CD4-positive, alpha-beta T cell treated with Interleukin-4 for 4 hours (primary cell): ENCODE measurements at regions not wholly inside any gene's neighbourhood (a gene's known extent, or its start where the extent isn't known, plus 50 kb on each side); places are given as distances from the start of the nearest gene placed in this dataset.

Source experiments
- DNase-seq: peaks from one replicate; pipeline ENCODE4 v3.0.0-alpha.2; 2020

GRCh38 chr1:209391792-209392191 lies 191.7 kb upstream of the CAMK1G start:
- DNase-seq, result no peak

GRCh38 chr1:209395169-209395568 lies 188.3 kb upstream of the CAMK1G start:
- no peak for DNase-seq

GRCh38 chr1:209397371-209397770 lies 186.1 kb upstream of the CAMK1G start:
- no peak for DNase-seq

- DNase-seq, result no peak
Measured at GRCh38 chr1:209397910-209398309, 185.6 kb upstream of the CAMK1G start.

GRCh38 chr1:209398313-209398991 lies 185.1 kb upstream of the CAMK1G start:
- no peak for DNase-seq

GRCh38 chr1:209399800-209400199 lies 183.7 kb upstream of the CAMK1G start:
- no peak for DNase-seq

- no peak for DNase-seq
Measured at GRCh38 chr1:209400351-209401220, 182.9 kb upstream of the CAMK1G start.

GRCh38 chr1:209402697-209403096 lies 180.8 kb upstream of the CAMK1G start:
- DNase-seq, result no peak

- no peak for DNase-seq
Measured at GRCh38 chr1:209403921-209404320, 179.6 kb upstream of the CAMK1G start.

- DNase-seq, result no peak
Measured at GRCh38 chr1:209404577-209404976, 178.9 kb upstream of the CAMK1G start.

GRCh38 chr1:209405183-209405814 lies 178.2 kb upstream of the CAMK1G start:
- no peak for DNase-seq

- DNase-seq, result no peak
Measured at GRCh38 chr1:209406168-209406567, 177.3 kb upstream of the CAMK1G start.

- DNase-seq, result no peak
Measured at GRCh38 chr1:209406595-209406994, 176.9 kb upstream of the CAMK1G start.

GRCh38 chr1:209409780-209410179 lies 173.7 kb upstream of the CAMK1G start:
- no peak for DNase-seq

- DNase-seq, result peak; percentile 1
Measured at GRCh38 chr1:209411491-209411929, 172.0 kb upstream of the CAMK1G start.

GRCh38 chr1:209412036-209412435 lies 171.5 kb upstream of the CAMK1G start:
- no peak for DNase-seq

- DNase-seq, result no peak
Measured at GRCh38 chr1:209412566-209412965, 170.9 kb upstream of the CAMK1G start.

GRCh38 chr1:209413062-209413461 lies 170.5 kb upstream of the CAMK1G start:
- DNase-seq, result no peak

- no peak for DNase-seq
Measured at GRCh38 chr1:209414803-209415329, 168.6 kb upstream of the CAMK1G start.

GRCh38 chr1:209416039-209416438 lies 167.5 kb upstream of the CAMK1G start:
- DNase-seq, result no peak

GRCh38 chr1:209416716-209417115 lies 166.8 kb upstream of the CAMK1G start:
- DNase-seq, result no peak

- no peak for DNase-seq
Measured at GRCh38 chr1:209417761-209418160, 165.8 kb upstream of the CAMK1G start.

GRCh38 chr1:209420276-209420675 lies 163.2 kb upstream of the CAMK1G start:
- no peak for DNase-seq

GRCh38 chr1:209421186-209421585 lies 162.3 kb upstream of the CAMK1G start:
- DNase-seq, result no peak
